PFSK-1 (cell line): ENCODE measurements at regions not wholly inside any gene's neighbourhood (a gene's known extent, or its start where the extent isn't known, plus 50 kb on each side); places are given as distances from the start of the nearest gene placed in this dataset.

Experiments used
- FOXP2 ChIP-seq: optimal IDR thresholded peaks from 2 replicates; pipeline ENCODE3; 2011; ENCODE audit warnings: borderline replicate concordance, control low read depth, inconsistent platforms; ENCODE audit not compliant: insufficient read depth; ENCODE audit errors: extremely low read length, extremely low read depth
- POLR2AphosphoS5 ChIP-seq: IDR thresholded peaks from 2 replicates; pipeline ENCODE4 v1.6.1; 2012; ENCODE audit warnings: low read depth, mild to moderate bottlenecking, control low read depth, low read length, moderate library complexity
- REST ChIP-seq, 2 experiments: IDR thresholded peaks; 2 replicates each; pipeline versions ENCODE4 v1.6.1 to v1.8.0; 2011 to 2012; ENCODE audit warnings: low read depth in 2 of 2, low read length in 2 of 2, control low read depth in 1 of 2, inconsistent platforms in 1 of 2, mild to moderate bottlenecking in 1 of 2, moderate library complexity in 1 of 2; ENCODE audit not compliant: insufficient read depth in 1 of 2
- SIN3A ChIP-seq: IDR thresholded peaks from 2 replicates; pipeline ENCODE4 v1.6.1; 2012; ENCODE audit warnings: mild to moderate bottlenecking, low read length, moderate library complexity, borderline replicate concordance; ENCODE audit not compliant: insufficient read depth
- TAF1 ChIP-seq: IDR thresholded peaks from 2 replicates; pipeline ENCODE4 v1.6.1; 2012; ENCODE audit warnings: low read length, control low read depth, borderline replicate concordance; ENCODE audit not compliant: insufficient read depth

- TF ChIP-seq SIN3A (no peak), FOXP2 (no peak), REST (IDR thresholded peaks at IDR 0.05; ENCODE audit: insufficient read depth in 1 of 2, low read depth in 2 of 2, low read length in 2 of 2) (no peak), TAF1 (no peak), POLR2AphosphoS5 (no peak)
Measured at GRCh38 chr10:44809647-44810046, 101.5 kb upstream of the TMEM72 start.

- TF ChIP-seq SIN3A (no peak), REST (IDR thresholded peaks at IDR 0.05; ENCODE audit: insufficient read depth in 1 of 2, low read depth in 2 of 2, low read length in 2 of 2) (no peak), FOXP2 (no peak), TAF1 (no peak), POLR2AphosphoS5 (no peak)
Measured at GRCh38 chr10:44811072-44811471, 100.1 kb upstream of the TMEM72 start.

GRCh38 chr10:44813201-44813600, 97.9 kb upstream of the TMEM72 start:
- TF ChIP-seq REST (IDR thresholded peaks at IDR 0.05; ENCODE audit: insufficient read depth in 1 of 2, low read depth in 2 of 2, low read length in 2 of 2) (no peak), POLR2AphosphoS5 (no peak), SIN3A (no peak), TAF1 (no peak), FOXP2 (no peak)

GRCh38 chr10:44814929-44815328, 96.2 kb upstream of the TMEM72 start:
- TF ChIP-seq FOXP2: no peak
- TF ChIP-seq REST (IDR thresholded peaks at IDR 0.05; ENCODE audit: insufficient read depth in 1 of 2, low read depth in 2 of 2, low read length in 2 of 2): no peak
- TF ChIP-seq SIN3A: no peak
- no peak for TF ChIP-seq TAF1
- TF ChIP-seq POLR2AphosphoS5: no peak

GRCh38 chr10:44818041-44818649, 93.0 kb upstream of the TMEM72 start:
- no peak for TF ChIP-seq SIN3A
- no peak for TF ChIP-seq FOXP2
- no peak for TF ChIP-seq REST (IDR thresholded peaks at IDR 0.05; ENCODE audit: insufficient read depth in 1 of 2, low read depth in 2 of 2, low read length in 2 of 2)
- no peak for TF ChIP-seq POLR2AphosphoS5
